K562 (cell line): ENCODE measurements at regions not wholly inside any gene's neighbourhood (a gene's known extent, or its start where the extent isn't known, plus 50 kb on each side); places are given as distances from the start of the nearest gene placed in this dataset.

Experiments
- TF ChIP-seq, protein P1 (sequence below), 2 experiments: fragments of 450-650 bp; formaldehyde crosslinking in 1 of 2; IDR thresholded peaks; 2 replicates each; pipeline versions ENCODE4 v1.4.0 to v1.6.1; 2014 to 2020; ENCODE audit warnings: mild to moderate bottlenecking in 2 of 2, borderline replicate concordance in 1 of 2, low read depth in 1 of 2
- TF ChIP-seq, protein P2 (sequence below): sonication (generic); formaldehyde crosslinking; IDR thresholded peaks from 2 replicates; pipeline ENCODE4 v1.8.1; 2022; ENCODE audit warnings: missing genetic modification reagents
- TF ChIP-seq, protein P3 (sequence below): sonication (generic); formaldehyde crosslinking; IDR thresholded peaks from 2 replicates; pipeline ENCODE4 v1.8.0; 2023; ENCODE audit warnings: missing genetic modification reagents, mild to moderate bottlenecking, borderline replicate concordance

- TF ChIP-seq, protein P1, sequence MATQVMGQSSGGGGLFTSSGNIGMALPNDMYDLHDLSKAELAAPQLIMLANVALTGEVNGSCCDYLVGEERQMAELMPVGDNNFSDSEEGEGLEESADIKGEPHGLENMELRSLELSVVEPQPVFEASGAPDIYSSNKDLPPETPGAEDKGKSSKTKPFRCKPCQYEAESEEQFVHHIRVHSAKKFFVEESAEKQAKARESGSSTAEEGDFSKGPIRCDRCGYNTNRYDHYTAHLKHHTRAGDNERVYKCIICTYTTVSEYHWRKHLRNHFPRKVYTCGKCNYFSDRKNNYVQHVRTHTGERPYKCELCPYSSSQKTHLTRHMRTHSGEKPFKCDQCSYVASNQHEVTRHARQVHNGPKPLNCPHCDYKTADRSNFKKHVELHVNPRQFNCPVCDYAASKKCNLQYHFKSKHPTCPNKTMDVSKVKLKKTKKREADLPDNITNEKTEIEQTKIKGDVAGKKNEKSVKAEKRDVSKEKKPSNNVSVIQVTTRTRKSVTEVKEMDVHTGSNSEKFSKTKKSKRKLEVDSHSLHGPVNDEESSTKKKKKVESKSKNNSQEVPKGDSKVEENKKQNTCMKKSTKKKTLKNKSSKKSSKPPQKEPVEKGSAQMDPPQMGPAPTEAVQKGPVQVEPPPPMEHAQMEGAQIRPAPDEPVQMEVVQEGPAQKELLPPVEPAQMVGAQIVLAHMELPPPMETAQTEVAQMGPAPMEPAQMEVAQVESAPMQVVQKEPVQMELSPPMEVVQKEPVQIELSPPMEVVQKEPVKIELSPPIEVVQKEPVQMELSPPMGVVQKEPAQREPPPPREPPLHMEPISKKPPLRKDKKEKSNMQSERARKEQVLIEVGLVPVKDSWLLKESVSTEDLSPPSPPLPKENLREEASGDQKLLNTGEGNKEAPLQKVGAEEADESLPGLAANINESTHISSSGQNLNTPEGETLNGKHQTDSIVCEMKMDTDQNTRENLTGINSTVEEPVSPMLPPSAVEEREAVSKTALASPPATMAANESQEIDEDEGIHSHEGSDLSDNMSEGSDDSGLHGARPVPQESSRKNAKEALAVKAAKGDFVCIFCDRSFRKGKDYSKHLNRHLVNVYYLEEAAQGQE (IDR thresholded peaks at IDR 0.05; ENCODE audit: borderline replicate concordance): peak; percentile 69; the same call in 1 of the 2 replicates
- TF ChIP-seq, protein P1 (CRISPR knock-in tag; IDR thresholded peaks at IDR 0.05; ENCODE audit: low read depth): no peak
- TF ChIP-seq, protein P2, sequence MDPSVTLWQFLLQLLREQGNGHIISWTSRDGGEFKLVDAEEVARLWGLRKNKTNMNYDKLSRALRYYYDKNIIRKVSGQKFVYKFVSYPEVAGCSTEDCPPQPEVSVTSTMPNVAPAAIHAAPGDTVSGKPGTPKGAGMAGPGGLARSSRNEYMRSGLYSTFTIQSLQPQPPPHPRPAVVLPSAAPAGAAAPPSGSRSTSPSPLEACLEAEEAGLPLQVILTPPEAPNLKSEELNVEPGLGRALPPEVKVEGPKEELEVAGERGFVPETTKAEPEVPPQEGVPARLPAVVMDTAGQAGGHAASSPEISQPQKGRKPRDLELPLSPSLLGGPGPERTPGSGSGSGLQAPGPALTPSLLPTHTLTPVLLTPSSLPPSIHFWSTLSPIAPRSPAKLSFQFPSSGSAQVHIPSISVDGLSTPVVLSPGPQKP (CRISPR knock-in tag): no peak
- TF ChIP-seq, protein P3, sequence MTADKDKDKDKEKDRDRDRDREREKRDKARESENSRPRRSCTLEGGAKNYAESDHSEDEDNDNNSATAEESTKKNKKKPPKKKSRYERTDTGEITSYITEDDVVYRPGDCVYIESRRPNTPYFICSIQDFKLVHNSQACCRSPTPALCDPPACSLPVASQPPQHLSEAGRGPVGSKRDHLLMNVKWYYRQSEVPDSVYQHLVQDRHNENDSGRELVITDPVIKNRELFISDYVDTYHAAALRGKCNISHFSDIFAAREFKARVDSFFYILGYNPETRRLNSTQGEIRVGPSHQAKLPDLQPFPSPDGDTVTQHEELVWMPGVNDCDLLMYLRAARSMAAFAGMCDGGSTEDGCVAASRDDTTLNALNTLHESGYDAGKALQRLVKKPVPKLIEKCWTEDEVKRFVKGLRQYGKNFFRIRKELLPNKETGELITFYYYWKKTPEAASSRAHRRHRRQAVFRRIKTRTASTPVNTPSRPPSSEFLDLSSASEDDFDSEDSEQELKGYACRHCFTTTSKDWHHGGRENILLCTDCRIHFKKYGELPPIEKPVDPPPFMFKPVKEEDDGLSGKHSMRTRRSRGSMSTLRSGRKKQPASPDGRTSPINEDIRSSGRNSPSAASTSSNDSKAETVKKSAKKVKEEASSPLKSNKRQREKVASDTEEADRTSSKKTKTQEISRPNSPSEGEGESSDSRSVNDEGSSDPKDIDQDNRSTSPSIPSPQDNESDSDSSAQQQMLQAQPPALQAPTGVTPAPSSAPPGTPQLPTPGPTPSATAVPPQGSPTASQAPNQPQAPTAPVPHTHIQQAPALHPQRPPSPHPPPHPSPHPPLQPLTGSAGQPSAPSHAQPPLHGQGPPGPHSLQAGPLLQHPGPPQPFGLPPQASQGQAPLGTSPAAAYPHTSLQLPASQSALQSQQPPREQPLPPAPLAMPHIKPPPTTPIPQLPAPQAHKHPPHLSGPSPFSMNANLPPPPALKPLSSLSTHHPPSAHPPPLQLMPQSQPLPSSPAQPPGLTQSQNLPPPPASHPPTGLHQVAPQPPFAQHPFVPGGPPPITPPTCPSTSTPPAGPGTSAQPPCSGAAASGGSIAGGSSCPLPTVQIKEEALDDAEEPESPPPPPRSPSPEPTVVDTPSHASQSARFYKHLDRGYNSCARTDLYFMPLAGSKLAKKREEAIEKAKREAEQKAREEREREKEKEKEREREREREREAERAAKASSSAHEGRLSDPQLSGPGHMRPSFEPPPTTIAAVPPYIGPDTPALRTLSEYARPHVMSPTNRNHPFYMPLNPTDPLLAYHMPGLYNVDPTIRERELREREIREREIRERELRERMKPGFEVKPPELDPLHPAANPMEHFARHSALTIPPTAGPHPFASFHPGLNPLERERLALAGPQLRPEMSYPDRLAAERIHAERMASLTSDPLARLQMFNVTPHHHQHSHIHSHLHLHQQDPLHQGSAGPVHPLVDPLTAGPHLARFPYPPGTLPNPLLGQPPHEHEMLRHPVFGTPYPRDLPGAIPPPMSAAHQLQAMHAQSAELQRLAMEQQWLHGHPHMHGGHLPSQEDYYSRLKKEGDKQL: no peak
- TF ChIP-seq, all 486 proteins: peak for 24
Measured at GRCh38 chr6:2448826-2449571, 203.6 kb upstream of the GMDS start (continued).
